DMS153 treated with DMSO at 0.1 percent for 48 hours (cell line): ENCODE measurements at regions not wholly inside any gene's neighbourhood (a gene's known extent, or its start where the extent isn't known, plus 50 kb on each side); places are given as distances from the start of the nearest gene placed in this dataset.
"Not testable (repeated sequence)": the region's sequence is repeated elsewhere in the genome, so short reads cannot be mapped to it uniquely, and the experiment has no call there.

Source experiments
- DNase-seq: peaks from one replicate; lab custom pipeline; 2025; ENCODE audit not compliant: unreplicated experiment; lab: John Stamatoyannopoulos, UW

DNA sequence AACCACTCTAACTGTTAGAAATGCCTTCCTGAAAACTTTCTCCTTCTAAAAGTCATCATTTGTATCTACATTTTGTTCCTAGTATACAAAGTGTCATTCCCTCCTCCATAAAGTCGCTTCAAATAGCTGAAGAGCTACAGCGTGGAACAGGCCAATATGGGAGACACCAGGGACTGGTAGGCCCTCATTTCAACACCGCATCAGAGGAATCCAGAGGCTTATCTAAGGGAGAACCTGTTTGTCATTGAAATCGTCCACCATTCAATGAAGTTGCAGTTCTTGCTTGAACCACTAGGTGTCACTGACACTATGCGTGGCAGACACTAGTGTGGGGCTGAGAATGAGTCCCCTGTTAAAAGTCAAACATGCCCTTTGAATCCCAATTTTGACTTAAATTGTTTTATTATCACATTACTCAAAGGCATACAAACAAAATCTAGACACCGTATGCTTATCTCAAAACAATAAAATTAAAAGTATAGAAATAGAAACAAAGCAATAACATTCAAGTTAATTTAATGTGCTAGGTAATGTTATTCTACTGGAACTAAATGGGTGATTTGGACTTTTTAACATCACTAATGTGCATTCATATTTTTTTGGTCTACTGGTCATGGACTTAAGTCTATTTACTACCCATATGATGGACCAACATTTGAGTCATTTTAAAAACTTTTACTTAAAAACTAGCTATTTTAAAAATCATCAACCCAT is 182.3 kb downstream of the FCRL5 start:
- DNase-seq: peak; percentile 23

DNA sequence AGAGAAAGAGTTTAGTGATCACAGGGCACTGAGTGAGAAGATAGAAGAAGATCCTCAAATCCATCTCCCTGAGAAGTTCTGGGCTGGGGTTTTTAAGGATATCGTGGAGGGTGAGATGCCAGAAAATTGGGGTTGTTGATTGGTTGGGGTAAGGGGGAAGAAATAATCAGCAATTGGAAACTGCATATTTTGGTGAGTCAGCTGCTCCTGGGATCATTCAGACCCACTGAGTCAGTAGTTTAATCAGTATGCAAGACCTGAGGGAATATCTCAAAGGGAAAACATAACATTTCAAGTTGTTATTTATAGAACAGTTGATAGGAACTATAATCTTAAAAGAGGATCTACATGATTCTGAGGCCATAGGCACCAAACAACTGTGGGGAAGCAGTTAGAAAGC is 183.4 kb downstream of the FCRL5 start:
- not testable (repeated sequence) for DNase-seq

DNA sequence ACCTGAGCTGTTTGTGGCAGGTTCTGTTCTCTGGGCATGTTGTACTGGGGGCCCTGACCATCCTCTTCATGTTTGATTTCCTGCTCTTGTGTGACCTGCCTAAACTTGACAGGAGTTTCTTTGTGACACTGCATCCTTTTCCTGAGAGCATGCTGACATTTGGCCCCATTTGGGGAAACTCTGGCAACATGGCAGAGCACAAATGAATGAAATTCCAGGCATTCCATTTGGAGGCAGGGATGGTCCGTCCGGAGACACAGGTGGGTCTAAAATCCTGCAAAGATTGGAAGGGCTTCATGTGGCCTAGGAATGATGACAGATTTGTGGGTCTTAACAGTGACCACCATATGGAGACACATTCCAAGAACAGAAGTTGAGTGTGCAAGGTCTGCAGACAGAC is 184.0 kb downstream of the FCRL5 start:
- no peak for DNase-seq

DNA sequence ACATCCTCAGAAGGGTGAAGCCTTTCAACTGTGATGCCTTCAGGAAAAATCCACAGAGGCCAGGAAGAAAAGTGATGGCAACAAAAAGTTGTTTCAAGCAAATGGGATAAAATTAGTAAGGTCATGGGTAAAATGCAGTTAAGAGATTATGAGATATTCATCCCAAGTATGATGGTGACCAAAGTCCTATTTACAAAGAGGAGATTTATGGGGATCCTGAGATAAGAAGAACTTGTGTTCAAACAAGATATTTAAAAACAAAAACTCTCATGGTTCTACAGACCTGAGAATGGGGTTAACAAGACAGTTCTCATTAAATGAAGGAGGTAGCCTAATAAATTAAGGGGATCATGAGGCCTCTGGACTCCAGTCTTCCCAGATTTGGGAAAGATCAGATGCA is 184.4 kb downstream of the FCRL5 start:
- no peak for DNase-seq

DNA sequence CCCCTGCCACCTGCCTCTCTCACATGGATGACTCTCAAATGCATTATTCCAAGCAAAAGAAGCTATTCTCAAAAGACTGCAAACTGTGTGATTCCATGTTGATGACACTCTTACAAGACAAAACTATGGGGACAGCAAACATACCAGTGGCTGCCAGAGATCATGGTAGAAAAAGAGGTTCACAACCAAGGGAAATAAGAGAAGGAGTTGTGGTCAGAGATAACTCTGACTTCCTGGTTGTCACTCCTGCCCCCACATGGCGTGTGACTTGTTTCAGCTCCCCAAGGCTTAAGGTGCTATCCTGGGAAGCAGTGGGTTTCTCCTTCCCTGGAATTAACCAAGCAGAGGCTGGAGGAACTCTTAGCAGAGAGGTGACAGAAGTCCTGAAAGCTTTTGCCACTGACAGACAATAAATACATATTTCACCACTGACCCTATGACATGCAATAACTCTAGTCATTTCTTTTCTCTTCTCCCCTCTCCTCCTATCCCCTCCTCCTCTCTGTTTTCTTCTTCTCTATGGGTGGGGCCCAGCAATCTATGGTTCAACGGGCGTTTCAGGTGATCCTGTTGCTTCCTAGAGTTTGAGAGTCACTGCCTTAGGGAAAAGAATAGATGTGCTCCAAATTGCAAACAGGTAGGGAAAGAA is 185.1 kb downstream of the FCRL5 start:
- DNase-seq: no peak

DNA sequence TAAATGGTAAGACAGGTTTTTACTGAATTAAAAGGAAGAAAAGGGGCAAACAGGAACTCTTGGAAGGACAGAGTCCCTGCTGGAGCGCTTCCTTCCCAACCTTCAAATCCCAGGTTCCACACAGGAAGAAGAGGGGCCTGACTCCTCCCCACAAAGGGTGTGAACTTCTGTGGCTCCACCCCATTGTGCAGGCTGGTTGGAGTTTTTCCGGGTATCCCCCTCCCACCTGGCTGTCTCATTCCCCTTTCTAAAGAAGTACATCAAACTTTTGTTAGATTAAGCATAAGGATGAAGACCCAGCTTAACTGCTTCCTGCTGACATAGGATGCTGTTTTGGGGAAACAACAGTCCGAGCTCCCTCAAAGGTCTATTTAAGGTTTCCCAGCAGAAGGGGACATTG is 187.7 kb downstream of the FCRL5 start:
- no peak for DNase-seq

DNA sequence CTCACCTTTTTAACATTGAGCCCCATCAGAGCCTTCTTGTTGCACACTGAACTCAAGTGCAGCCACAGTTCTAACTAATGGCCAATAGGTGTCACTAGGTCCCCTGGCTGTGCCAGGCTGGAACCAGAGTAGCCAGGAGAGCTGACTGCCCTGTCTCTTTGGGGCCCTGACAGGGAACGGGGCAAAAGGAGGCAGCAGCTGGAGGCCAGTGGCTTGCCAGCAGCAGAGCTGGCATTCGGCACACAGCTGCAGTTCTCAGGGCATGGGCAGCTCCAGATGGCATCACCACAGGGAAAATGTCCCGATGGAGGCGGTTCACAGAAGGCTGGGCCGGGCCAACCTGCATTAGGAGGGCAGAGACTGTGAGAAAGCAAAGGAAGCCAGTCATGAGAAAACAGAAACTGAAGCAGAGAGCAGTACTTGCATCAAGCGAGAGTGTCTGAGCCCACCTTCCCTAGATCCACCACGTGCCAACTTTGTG is 188.6 kb downstream of the FCRL5 start:
- no peak for DNase-seq

DNA sequence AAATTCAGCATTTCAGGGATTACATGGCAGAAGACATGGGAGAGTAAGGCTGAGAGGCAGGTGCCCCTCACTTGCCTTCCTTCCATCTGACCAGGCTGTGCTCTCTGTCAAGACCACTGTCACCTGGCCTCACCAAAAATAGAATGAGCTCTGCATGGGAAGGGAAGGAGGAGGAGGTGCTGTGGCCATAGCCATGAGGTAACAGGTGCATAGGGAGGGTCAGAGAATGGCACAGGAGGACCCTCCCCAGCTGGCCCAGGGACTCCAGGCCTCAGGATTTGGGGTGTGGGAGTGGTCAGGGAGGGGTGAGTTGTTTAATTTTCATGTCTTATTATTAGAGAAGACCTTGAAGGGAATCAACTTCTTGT is 192.3 kb downstream of the FCRL5 start:
- no peak for DNase-seq

DNA sequence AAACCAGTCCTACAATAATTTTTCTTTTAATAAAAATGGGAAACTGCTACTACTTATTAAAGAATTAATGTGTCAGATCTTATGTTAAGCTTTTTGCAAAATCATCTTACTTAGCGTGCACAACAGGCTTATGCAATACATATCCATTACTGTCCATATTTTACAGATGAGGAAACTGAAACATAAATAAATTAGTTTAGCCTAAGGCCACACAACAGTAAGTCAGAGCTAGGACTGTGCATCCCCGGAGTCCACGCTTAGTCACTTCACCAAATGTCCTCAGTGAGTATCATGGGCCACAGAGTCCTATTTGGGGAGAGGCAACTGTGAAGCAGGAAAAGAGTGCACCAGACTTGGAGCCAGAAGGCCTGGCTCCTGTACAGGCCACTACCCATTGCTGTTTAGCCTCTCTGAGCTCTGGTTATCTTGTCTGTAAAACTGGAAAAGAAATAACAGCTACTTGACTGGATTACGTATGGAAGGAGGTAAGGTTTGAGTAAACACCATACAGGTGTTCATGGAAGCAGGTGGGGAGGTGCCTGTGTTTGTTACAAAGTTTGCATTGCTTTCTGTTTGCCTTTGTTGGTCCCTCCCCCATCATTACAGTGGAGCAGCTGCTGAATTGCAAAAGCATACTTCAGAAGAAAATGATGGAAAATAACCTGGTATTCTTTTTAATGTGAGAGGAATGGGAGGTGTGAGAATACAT is 192.8 kb downstream of the FCRL5 start:
- DNase-seq: peak; percentile 90

DNA sequence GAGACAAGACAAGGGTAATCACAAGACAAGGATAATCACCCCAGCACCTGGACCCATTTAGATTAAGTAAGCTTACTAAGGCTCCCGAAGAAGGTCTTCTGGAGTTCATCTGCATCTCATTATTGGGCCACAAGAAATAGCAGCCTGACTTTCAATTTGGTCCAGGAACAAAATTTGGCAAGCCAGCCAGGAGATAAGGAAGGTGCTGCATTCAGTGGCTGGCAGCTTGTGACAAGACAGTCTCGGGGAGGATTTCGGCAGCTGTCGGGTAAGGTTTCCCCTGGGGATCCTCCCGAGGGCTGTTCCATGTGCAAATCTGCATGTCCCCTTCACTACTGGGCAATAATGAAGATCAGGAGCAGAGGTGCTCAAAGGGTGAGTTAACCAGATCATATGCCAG is 195.2 kb downstream of the FCRL5 start:
- DNase-seq: no peak

DNA sequence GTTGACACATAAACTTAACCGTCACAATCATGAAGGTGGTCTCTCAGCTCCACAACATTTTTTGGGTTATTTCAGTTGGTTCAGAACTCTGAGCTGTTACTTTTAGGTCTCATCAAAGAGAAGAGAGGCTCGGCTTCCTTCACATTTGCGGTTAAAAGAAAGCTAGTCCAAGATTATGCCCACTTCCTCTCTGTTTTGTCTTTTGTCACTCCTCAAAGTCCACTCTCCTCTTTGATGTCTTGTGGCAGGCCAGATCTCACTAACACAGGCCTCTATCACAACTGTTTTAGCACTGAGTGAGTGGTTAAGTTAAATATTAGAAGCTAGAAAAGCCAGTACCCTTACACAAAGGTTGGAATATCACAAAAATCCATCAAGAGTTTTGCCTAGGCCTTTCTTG is 195.7 kb downstream of the FCRL5 start:
- DNase-seq: no peak

DNA sequence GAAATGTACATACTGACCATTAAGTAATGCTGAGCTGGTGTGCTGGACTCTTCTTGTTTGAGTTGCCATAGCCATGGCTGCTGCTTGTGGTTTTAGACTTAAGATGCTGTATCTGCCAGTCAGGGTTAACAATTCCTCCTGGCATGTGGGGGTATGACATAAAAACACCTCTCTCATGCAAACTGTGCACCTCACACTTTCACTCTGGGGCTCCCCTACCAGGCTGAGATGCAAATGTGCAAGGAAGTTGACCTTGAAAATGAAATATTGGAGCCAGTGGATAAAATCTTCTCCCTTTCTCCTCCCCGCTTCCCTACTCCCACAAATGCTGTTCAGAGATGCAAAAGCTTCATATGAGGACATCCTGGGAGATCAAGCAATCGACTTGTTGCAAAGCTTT is 198.8 kb downstream of the FCRL5 start:
- no peak for DNase-seq

DNA sequence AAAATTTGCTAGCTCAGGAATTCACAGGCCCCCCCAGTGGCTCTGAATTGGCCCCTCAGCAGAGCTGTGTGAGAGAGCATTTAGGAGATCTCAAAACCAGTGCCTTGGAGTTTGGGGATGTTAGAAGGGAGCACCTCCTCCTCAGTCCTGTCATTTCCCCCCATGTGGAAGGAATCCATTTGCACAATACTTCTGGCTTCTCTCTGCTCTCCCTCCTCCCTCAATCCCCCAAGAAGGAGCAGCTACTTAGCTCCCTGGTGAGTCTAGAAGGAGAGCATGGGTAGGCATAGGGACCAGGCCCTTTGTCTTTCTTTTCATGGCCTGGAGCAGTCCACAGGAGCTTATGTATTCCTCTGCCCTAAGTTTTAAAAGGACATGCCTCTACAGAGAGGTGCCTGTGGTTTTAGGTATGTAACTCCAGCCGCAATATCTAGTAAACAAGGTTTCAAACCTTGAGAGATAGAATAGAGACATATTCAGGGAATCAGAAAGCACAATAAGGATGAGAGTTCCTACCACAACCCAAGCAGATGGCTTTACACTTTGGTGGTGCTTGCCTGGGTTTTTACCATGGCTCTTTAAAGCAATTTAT is 199.4 kb downstream of the FCRL5 start:
- DNase-seq: no peak

DNA sequence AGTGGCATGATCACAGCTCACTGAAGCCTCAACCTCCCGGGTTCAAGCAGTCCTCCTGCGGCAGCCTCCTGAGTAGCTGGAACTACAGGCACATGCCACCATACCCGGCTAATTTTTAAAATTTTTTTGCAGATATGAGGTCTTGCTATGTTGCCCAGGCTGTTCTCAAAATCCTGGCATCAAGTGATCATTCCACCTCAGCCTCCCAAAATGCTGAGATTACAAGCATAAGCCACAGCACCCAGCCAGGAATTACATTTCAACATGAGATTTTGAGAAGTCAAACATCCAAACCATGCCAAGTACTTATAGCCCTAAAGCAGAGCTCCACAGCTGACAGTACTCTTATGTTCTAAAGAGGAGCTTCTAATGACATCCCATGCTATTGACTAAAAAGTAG is 200.1 kb downstream of the FCRL5 start:
- no peak for DNase-seq

DNA sequence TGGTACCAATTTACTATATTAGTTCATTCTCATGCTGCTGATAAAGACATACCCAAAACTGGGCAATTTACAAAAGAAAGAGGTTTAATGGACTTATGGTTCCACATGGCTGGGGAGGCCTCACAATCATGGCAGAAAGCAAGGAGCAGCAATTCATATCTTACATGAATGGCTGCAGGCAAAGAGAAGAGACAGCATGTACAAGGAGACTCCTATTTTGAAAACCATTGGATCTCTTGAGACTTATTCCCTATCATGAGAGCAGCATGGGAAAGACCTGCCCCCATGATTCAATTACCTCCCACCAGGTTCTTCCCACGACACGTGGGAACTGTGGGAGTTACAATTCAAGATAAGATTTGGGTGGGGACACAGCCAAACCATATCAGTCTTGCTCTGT is 200.5 kb downstream of the FCRL5 start:
- DNase-seq: not testable (repeated sequence)

DNA sequence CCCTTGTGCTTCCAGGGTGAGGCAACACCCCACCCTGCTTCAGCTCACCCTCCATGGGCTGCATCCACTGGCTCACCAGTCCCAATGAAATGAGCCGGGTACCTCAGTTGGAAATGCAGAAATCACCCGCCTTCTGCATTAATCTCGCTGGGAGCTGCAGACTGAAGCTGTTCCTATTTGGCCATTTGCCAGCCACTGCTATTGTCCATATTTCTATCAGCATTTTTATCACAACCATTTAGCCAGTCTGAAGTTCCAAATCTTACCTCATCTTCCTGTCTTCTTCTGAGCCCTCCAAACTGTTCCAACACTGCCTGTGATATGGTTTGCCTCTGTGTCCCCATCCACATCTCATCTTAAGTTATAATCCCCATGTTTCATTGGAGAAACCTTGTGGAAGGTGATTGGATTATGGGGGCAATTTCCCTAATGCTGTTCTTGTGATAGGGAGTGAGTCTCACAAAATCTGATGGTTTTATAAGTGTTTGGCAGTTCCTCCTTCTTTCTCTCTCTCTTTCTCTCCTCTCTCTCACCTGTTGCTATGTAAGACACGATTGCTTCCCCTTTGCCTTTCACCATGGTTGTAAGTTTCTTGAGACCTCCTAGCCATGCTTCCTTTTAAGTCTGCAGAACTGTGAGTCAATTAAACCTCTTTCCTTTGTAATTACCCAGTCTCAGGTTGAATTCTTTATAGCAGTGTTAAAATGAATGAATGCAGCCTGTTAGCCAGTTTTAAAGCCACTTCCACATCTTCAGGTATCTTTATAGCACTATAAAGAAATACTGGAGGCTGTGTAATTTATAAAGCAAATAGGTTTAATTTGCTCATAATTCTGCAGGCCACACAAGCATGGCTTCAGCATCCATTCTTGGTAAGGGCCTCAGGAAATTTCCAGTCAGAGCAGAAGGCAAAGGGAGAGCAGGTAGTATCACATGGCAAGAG is 203.5 kb downstream of the FCRL5 start:
- no peak for DNase-seq

DNA sequence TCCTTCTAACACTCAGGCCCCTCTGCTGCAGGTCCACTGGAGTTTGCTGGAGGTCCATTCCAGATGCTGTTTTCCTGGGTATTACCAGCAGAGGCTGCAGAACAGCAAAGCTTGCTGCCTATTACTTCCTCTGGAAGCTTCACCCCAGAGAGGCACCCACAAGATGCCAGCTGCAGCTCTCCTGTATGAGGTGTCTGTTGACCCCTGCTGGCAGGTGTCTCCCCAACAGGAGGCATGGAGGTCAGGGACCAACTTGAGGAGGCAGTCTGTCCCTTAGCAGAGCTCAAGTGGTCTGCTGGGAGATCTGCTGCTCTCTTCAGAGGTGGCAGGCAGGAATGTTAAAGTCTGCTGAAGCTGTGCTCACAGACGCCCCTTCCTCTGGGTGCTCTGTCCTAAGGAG is 204.8 kb downstream of the FCRL5 start:
- no peak for DNase-seq

DNA sequence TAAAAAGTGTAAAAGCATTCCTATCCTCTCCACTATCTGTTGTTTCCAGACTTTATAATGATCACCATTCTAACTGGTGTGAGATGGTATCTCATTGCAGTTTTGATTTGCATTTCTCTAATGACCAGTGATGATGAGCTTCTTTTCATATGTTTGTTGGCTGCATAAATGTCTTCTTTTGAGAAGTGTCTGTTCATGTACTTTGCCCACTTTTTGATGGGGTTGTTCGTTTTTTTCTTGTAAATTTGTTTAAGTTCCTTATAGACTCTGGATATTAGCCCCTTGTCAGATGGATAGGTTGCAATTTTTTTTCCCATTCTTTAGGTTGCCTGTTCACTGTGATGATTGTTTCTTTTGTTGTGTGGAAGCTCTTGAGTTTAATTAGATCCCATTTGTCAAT is 199.6 kb upstream of the ETV3 start:
- DNase-seq: not testable (repeated sequence)

DNA sequence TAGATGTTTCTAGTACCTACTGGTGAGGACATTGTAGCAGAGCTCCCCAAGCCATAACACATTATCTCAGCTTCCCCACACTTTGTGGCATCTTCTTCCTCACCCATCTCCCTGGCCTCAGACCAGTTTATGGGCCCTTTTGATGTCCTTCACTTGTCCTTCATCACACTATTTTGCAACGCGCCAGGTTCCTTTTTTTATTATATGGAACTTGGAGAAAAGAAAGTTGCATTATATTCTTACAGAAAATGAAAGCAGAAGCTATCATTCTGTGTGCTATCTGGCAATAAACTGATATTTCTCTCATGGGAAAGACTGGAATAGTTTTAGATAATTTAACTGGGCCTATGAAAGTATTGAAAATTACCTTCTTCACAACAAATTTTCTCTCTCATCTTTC is 196.9 kb upstream of the ETV3 start:
- DNase-seq: no peak

DNA sequence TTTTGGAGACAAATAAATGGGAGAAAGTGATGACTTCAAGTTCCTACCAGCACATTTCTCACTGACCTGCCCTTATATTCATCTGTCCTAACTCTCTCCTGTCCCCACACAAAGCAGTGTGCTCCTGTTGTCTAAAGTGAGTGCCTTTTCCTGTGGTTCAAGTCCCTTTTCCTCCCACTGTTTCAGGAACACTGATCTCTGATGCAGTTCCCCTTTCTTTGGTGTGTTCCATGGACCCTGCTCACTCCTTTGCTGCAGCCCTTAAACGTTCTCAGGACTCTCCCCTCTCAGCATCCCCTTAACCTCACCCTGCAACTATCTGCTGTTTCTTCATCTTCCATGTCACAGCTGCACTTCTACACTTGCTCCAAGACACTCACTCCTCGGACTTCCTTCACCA is 195.8 kb upstream of the ETV3 start:
- no peak for DNase-seq

DNA sequence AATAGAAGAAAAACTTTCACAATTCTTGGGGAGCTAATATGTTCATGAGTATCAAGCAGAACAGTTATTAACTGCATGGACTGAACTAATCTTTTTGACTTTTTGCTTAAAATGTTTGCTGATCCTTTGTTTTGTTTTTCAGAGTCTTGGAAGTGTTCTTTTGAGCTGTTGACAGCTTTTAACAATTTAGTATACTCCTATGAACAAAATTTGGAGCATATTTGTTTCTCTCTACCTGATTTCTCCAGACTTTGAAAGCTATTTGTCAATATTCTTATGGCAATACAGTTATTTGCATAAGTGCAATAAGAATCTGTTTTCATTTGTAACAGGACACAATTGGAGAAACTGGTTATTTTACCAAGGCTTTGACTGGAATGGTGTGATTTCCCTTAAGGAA is 192.0 kb upstream of the ETV3 start:
- DNase-seq: not testable (repeated sequence)
